NT2/D1 (cell line): ENCODE measurements at regions not wholly inside any gene's neighbourhood (a gene's known extent, or its start where the extent isn't known, plus 50 kb on each side); places are given as distances from the start of the nearest gene placed in this dataset.

ENCODE experiments used
- SUZ12 ChIP-seq: IDR thresholded peaks from 2 replicates; pipeline ENCODE4 v1.6.1; 2011; ENCODE audit not compliant: insufficient read length, insufficient read depth; ENCODE audit errors: extremely low read depth
- YY1 ChIP-seq: IDR thresholded peaks from 2 replicates; pipeline ENCODE4 v1.6.1; 2011; ENCODE audit not compliant: insufficient read length, insufficient read depth

GRCh38 chr4:24102621-24103020 is 212.8 kb upstream of the PPARGC1A start:
- TF ChIP-seq SUZ12 (no peak), YY1 (no peak)
